ENCODE measurements at regions not wholly inside any gene's neighbourhood (a gene's known extent, or its start where the extent isn't known, plus 50 kb on each side); places are given as distances from the start of the nearest gene placed in this dataset.
"Not testable (repeated sequence)": the region's sequence is repeated elsewhere in the genome, so short reads cannot be mapped to it uniquely, and the experiment has no call there.

DNA sequence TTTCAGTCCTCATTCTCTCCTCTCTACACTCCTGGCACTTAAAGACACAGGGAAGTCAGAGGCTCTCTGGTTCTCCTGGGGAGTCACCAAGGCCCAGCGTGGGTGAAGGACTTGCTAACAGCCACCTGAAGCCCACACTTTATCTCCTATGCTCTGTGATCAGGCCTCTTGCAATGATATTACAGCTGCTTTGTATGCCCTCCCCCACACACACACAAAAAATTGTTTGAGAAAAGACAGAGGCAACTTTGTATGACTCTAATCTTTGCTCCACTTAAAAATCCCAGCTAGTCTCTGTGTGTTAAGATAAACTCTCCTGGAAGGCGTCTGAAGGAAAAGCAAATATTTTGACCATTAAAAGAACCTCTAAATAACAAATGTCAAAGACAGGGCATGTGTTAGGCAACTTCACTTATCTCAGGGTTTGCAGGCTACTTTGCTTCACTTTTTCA, 507.2 kb downstream of the TNS3 start:
- H3K4me3 ChIP-seq (ENCODE audit: low read depth, poor library complexity, severe bottlenecking): no peak overlapping the region
- DNase-seq (ENCODE audit: low spot score in 2 of 2): no peak
- TF ChIP-seq POLR2A (IDR thresholded peaks at IDR 0.05): no peak
- TF ChIP-seq, protein P1, sequence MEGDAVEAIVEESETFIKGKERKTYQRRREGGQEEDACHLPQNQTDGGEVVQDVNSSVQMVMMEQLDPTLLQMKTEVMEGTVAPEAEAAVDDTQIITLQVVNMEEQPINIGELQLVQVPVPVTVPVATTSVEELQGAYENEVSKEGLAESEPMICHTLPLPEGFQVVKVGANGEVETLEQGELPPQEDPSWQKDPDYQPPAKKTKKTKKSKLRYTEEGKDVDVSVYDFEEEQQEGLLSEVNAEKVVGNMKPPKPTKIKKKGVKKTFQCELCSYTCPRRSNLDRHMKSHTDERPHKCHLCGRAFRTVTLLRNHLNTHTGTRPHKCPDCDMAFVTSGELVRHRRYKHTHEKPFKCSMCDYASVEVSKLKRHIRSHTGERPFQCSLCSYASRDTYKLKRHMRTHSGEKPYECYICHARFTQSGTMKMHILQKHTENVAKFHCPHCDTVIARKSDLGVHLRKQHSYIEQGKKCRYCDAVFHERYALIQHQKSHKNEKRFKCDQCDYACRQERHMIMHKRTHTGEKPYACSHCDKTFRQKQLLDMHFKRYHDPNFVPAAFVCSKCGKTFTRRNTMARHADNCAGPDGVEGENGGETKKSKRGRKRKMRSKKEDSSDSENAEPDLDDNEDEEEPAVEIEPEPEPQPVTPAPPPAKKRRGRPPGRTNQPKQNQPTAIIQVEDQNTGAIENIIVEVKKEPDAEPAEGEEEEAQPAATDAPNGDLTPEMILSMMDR (IDR thresholded peaks at IDR 0.05): no peak
- intact Hi-C loops (cut with DNase I; ENCODE audit: low total_unique reads): no loop called here
- 75 to 76% methylated on average over 2 of the region's 2 CpGs for WGBS, 2 donors

DNA sequence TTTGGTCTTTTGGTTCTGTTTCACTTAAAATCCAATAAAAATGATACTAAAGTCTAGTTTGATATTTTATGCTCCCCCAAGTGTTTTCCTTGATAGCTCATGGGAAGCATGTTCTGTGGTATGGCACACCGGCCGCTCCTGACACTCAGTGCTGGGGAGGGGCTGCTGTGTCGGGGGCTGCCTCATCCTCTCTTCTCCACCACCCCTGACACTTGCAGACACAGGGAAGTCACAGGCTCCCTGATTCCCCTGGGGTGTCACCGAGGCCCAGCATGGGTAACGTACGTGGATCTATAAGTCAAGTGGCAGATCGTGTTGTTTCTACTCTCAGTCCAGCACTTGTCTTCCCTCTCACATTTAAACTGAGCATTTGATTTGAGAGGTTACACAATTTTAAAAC, 508.6 kb downstream of the TNS3 start:
- peak in 1 of 2 donors; percentile 70 for DNase-seq (ENCODE audit: low spot score in 2 of 2)
- no peak for TF ChIP-seq POLR2A (IDR thresholded peaks at IDR 0.05)
- 95 to 97% methylated on average over 7 of the region's 7 CpGs for WGBS, 2 donors
- no peak overlapping the region for H3K4me3 ChIP-seq (ENCODE audit: low read depth, poor library complexity, severe bottlenecking)
- intact Hi-C loops (cut with DNase I; ENCODE audit: low total_unique reads): no loop called here

DNA sequence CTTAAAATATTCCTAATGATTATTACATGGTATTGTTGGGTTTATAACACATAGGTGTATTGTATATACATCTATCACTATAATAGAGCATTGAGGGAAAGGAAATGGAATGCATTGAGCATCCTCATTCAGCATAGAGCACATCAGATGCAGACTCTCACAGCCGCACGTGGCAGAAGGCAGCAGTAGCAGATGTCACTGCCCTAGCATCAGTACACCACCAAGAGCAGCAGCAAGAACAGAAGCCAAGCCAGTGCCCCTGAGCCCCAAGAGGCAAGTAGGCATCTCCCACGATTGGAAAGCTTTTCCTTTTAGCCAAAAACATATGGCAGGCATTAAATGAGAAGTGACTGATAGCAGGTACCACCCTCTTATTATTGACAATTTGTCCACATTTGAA, 510.0 kb downstream of the TNS3 start:
- 88 to 90% methylated on average over 3 of the region's 3 CpGs for WGBS, 2 donors
- intact Hi-C loops (cut with DNase I; ENCODE audit: low total_unique reads): no loop called here
- TF ChIP-seq, protein P1 (IDR thresholded peaks at IDR 0.05): no peak
- no peak overlapping the region for H3K4me3 ChIP-seq (ENCODE audit: low read depth, poor library complexity, severe bottlenecking)
- DNase-seq (ENCODE audit: low spot score in 2 of 2): no peak

DNA sequence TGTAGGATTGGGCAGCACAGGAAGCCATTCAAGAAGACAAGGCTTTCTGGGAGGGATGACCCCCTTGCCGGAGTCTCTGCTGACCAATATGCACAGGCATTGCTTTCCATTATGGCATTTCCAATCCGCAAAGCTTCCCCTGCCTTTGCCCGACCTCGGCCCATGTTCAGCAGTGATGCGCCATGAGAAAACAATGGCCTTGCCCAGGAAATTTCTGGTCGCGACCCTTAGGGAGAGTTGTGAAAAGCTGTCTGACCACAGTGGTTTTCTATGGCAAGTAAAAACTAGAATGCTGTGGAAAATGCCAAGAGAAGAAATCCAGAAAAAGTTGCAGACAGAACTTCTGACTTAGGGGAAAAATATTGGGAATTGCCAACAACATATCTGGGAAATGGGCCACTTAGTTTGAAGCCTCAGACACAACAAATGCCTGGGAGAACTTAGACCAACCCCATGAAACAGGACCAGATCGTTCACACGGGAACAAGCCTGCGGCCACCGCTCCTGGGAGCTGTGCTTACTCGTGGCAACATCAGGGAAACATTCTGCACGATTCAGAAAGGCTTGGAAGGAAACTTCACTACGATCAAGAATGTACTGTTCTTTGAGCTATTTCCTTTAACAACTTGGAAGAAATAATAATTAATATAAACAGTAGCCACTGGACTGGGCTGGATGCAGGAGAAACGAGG, 512.4 kb downstream of the TNS3 start:
- no peak for TF ChIP-seq POLR2A (IDR thresholded peaks at IDR 0.05)
- TF ChIP-seq, protein P1 (IDR thresholded peaks at IDR 0.05): no peak

DNA sequence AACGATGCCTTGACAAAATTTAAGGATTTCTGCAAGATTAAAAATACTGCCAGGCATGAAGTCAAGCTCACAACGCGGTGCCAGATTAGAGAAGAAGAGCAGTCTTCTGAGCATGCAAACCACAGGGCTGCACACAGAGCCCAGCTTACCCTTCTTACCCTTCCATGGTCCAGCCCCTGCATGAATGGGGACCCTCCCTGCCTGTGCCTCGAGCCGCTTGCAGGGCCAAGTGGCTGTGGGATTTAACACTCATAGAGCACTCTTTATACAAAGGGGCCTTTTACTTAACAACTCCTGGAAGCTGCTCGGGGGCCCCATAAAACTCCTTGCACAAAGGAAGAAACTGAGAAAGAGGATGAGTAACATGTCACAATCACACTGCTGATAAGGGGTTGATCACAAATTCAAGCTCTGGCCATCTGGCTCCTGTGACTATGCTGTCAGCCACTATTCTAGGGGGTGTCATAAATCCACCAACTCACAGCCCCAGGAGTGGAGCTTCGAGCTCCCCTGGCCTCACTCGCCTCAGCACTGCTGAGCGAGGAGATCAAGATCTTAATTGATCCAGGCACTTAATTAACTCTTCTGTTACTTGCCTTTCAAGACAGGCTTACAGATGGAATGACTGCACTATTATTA, 514.8 kb downstream of the TNS3 start:
- WGBS, 2 donors: 64 to 73% methylated on average over 9 of the region's 9 CpGs
- intact Hi-C loops (cut with DNase I; ENCODE audit: low total_unique reads): no loop called here
- DNase-seq (ENCODE audit: low spot score in 2 of 2): no peak
- H3K4me3 ChIP-seq (ENCODE audit: low read depth, poor library complexity, severe bottlenecking): no peak overlapping the region
- TF ChIP-seq POLR2A (IDR thresholded peaks at IDR 0.05): no peak
- TF ChIP-seq, protein P1 (IDR thresholded peaks at IDR 0.05): no peak

More for the DNA sequence above, 512.4 kb downstream of the TNS3 start:
- WGBS, 2 donors: 73 to 81% methylated on average over 15 of the region's 15 CpGs
- no peak overlapping the region for H3K4me3 ChIP-seq (ENCODE audit: low read depth, poor library complexity, severe bottlenecking)
- intact Hi-C loops (cut with DNase I; ENCODE audit: low total_unique reads): no loop called here
- no peak for DNase-seq (ENCODE audit: low spot score in 2 of 2)

DNA sequence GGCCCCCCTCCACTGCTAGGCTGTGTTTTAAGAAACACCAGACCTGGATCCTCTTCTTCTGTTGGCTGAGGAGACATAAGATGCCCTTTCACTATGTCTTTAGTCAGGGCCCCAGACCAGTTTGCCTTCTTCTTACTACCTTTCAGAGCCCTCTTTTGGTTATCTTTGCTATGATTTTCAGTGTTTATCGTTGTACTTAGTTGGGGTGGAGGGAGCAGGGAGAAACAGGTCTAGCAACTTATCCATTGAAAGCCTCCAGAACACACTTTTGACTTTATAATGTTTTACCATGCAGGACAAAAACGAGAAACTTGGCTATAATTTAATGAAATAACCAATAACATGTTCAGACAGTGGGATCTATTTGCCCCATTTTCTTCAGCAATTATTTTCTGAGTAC, 525.2 kb downstream of the TNS3 start:
- no peak overlapping the region for H3K4me3 ChIP-seq (ENCODE audit: low read depth, poor library complexity, severe bottlenecking)
- no peak for DNase-seq (ENCODE audit: low spot score in 2 of 2)
- TF ChIP-seq POLR2A (IDR thresholded peaks at IDR 0.05): no peak
- TF ChIP-seq, protein P1 (IDR thresholded peaks at IDR 0.05): no peak
- intact Hi-C loops (cut with DNase I; ENCODE audit: low total_unique reads): no loop called here
- WGBS, 2 donors: 41 to 47% methylated on average over 2 of the region's 2 CpGs

DNA sequence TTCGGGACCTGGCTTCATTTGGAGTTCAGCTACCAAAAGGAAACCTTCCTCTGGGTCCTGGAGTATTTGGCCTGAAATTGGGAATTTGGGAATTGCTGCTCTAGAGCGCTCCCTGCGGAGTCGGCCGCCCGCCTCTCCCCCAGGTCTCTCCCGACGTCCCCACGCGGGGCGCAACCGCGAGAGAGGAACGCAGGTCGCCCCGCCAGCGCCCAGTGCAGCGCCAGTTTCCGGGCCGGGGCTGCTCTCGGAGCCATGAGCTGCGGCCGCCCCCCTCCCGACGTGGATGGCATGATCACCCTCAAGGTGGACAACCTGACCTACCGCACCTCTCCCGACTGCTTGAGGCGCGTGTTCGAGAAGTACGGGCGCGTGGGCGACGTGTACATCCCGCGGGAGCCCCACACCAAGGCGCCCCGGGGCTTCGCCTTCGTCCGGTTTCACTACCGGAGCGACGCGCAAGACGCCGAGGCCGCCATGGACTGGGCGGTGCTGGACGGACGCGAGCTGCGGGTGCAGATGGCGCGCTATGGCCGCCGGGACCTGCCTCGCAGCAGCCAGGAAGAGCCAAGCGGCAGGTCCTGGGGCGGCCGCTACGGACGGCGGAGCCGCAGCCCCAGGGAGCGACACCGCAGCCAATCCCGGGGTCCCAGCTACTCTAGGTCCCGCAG, 529.2 kb downstream of the TNS3 start:
- DNase-seq (ENCODE audit: low spot score in 2 of 2); H3K4me3 ChIP-seq (ENCODE audit: low read depth, poor library complexity, severe bottlenecking); intact Hi-C loops (cut with DNase I; ENCODE audit: low total_unique reads): not testable (repeated sequence)
- WGBS, 2 donors: 35 to 49% methylated on average over 49 to 54 of the region's 70 CpGs
